Mucosa of stomach (tissue), 1 donor: ENCODE measurements at regions not wholly inside any gene's neighbourhood (a gene's known extent, or its start where the extent isn't known, plus 50 kb on each side); places are given as distances from the start of the nearest gene placed in this dataset.

Experiments
- H3K27me3 ChIP-seq: one replicate; pipeline ENCODE4 v1.7.0; 2013; ENCODE audit warnings: mild to moderate bottlenecking, low read length; ENCODE audit not compliant: control insufficient read depth, insufficient read depth
- H3K36me3 ChIP-seq: one replicate; pipeline ENCODE4 v1.7.0; 2013; ENCODE audit warnings: low read length; ENCODE audit not compliant: control insufficient read depth, insufficient read depth
- H3K4me1 ChIP-seq: one replicate; pipeline ENCODE4 v1.7.0; 2013; ENCODE audit warnings: mild to moderate bottlenecking, low read length; ENCODE audit not compliant: control insufficient read depth, insufficient read depth
- H3K4me3 ChIP-seq: one replicate; pipeline ENCODE4 v1.7.0; 2013; ENCODE audit warnings: low read length
- H3K9ac ChIP-seq: one replicate; pipeline ENCODE4 v1.7.0; 2013; ENCODE audit warnings: mild to moderate bottlenecking, low read length, moderate library complexity
- H3K9me3 ChIP-seq: one replicate; pipeline ENCODE4 v1.7.0; 2013; ENCODE audit warnings: mild to moderate bottlenecking, low read length, moderate library complexity; ENCODE audit not compliant: control insufficient read depth
- donor health status: Pancreatic carcinoma.

GRCh38 chr2:40584432-40584831 lies 132.5 kb upstream of the SLC8A1 start:
- H3K27me3 ChIP-seq = no peaks in the 10 kb centered on the region
- H3K4me1 ChIP-seq = no peaks in the 10 kb centered on the region
- no peak overlapping the region for H3K4me3 ChIP-seq
- no peak overlapping the region for H3K9ac ChIP-seq
- no peaks in the 10 kb centered on the region for H3K36me3 ChIP-seq
- no peaks in the 10 kb centered on the region for H3K9me3 ChIP-seq

- Histone ChIP-seq H3K4me3 (no peak overlapping the region), H3K4me1 (no peaks in the 10 kb centered on the region), H3K9me3 (no peaks in the 10 kb centered on the region), H3K27me3 (no peaks in the 10 kb centered on the region), H3K36me3 (no peaks in the 10 kb centered on the region), H3K9ac (no peak overlapping the region)
These were observed 139.9 kb upstream of the SLC8A1 start for GRCh38 chr2:40591774-40592173.

- Histone ChIP-seq H3K4me1 (no peaks in the 10 kb centered on the region), H3K36me3 (no peaks in the 10 kb centered on the region), H3K27me3 (no peaks in the 10 kb centered on the region), H3K4me3 (no peak overlapping the region), H3K9me3 (no peaks in the 10 kb centered on the region), H3K9ac (no peak overlapping the region)
These were observed 140.3 kb upstream of the SLC8A1 start for GRCh38 chr2:40592218-40592617.

- H3K9me3 ChIP-seq = no peaks in the 10 kb centered on the region
- no peaks in the 10 kb centered on the region for H3K27me3 ChIP-seq
- no peaks in the 10 kb centered on the region for H3K4me1 ChIP-seq
- no peaks in the 10 kb centered on the region for H3K36me3 ChIP-seq
- no peak overlapping the region for H3K4me3 ChIP-seq
- H3K9ac ChIP-seq = no peak overlapping the region
These were observed 155.0 kb upstream of the SLC8A1 start for GRCh38 chr2:40606862-40607261.

GRCh38 chr2:40611196-40611595 lies 159.3 kb upstream of the SLC8A1 start:
- no peak overlapping the region for H3K4me3 ChIP-seq
- H3K36me3 ChIP-seq = no peaks in the 10 kb centered on the region
- H3K27me3 ChIP-seq = no peaks in the 10 kb centered on the region

GRCh38 chr2:40625849-40626248 lies 174.0 kb upstream of the SLC8A1 start:
- Histone ChIP-seq H3K4me3 (no peak overlapping the region), H3K4me1 (no peaks in the 10 kb centered on the region), H3K36me3 (no peaks in the 10 kb centered on the region), H3K27me3 (no peaks in the 10 kb centered on the region), H3K9me3 (no peaks in the 10 kb centered on the region), H3K9ac (no peak overlapping the region)

More at GRCh38 chr2:40611196-40611595, 159.3 kb upstream of the SLC8A1 start:
- H3K9me3 ChIP-seq = no peaks in the 10 kb centered on the region
- no peaks in the 10 kb centered on the region for H3K4me1 ChIP-seq
- H3K9ac ChIP-seq = no peak overlapping the region

- no peaks in the 10 kb centered on the region for H3K36me3 ChIP-seq
- no peaks in the 10 kb centered on the region for H3K4me1 ChIP-seq
- H3K9me3 ChIP-seq = no peaks in the 10 kb centered on the region
- H3K4me3 ChIP-seq = no peak overlapping the region
- no peak overlapping the region for H3K9ac ChIP-seq
- H3K27me3 ChIP-seq = no peaks in the 10 kb centered on the region
These were observed 176.7 kb upstream of the SLC8A1 start for GRCh38 chr2:40628556-40628955.

GRCh38 chr2:40629768-40630434 lies 178.0 kb upstream of the SLC8A1 start:
- no peak overlapping the region for H3K4me3 ChIP-seq
- no peaks in the 10 kb centered on the region for H3K27me3 ChIP-seq
- no peak overlapping the region for H3K9ac ChIP-seq
- no peaks in the 10 kb centered on the region for H3K4me1 ChIP-seq
- H3K9me3 ChIP-seq = no peaks in the 10 kb centered on the region
- H3K36me3 ChIP-seq = no peaks in the 10 kb centered on the region

GRCh38 chr2:40639320-40639719 lies 187.4 kb upstream of the SLC8A1 start:
- Histone ChIP-seq H3K4me3 (no peak overlapping the region), H3K9ac (no peak overlapping the region), H3K4me1 (no peaks in the 10 kb centered on the region), H3K36me3 (no peaks in the 10 kb centered on the region), H3K27me3 (no peaks in the 10 kb centered on the region), H3K9me3 (no peaks in the 10 kb centered on the region)

GRCh38 chr2:40642237-40642636 lies 190.3 kb upstream of the SLC8A1 start:
- Histone ChIP-seq H3K27me3 (no peaks in the 10 kb centered on the region), H3K9ac (no peak overlapping the region), H3K9me3 (no peaks in the 10 kb centered on the region), H3K4me1 (no peaks in the 10 kb centered on the region), H3K4me3 (no peak overlapping the region), H3K36me3 (no peaks in the 10 kb centered on the region)

GRCh38 chr2:40642726-40643125 lies 190.8 kb upstream of the SLC8A1 start:
- Histone ChIP-seq H3K36me3 (no peaks in the 10 kb centered on the region), H3K9me3 (no peaks in the 10 kb centered on the region), H3K9ac (no peak overlapping the region), H3K4me3 (no peak overlapping the region), H3K4me1 (no peaks in the 10 kb centered on the region), H3K27me3 (no peaks in the 10 kb centered on the region)

GRCh38 chr2:40646642-40647041 lies 194.8 kb upstream of the SLC8A1 start:
- no peaks in the 10 kb centered on the region for H3K4me1 ChIP-seq
- H3K4me3 ChIP-seq = no peak overlapping the region
- H3K9ac ChIP-seq = no peak overlapping the region
- no peaks in the 10 kb centered on the region for H3K9me3 ChIP-seq
- H3K27me3 ChIP-seq = no peaks in the 10 kb centered on the region
- H3K36me3 ChIP-seq = no peaks in the 10 kb centered on the region

- Histone ChIP-seq H3K4me3 (no peak overlapping the region), H3K27me3 (no peaks in the 10 kb centered on the region), H3K36me3 (no peaks in the 10 kb centered on the region), H3K9ac (no peak overlapping the region), H3K4me1 (no peaks in the 10 kb centered on the region), H3K9me3 (no peaks in the 10 kb centered on the region)
These were observed 200.3 kb upstream of the SLC8A1 start for GRCh38 chr2:40652155-40652554.
